Thyroid gland (tissue), 4 donors: ENCODE measurements at regions not wholly inside any gene's neighbourhood (a gene's known extent, or its start where the extent isn't known, plus 50 kb on each side); places are given as distances from the start of the nearest gene placed in this dataset.

Experiments
- DNase-seq, 2 donors: peaks; one replicate each; pipeline ENCODE4 v3.0.0-alpha.2; 2019
- H3K27ac ChIP-seq, 3 donors: fragments of 200-600 bp; sonication (generic); 1 replicate in 2 of 3; 2 replicates in 1 of 3; pipeline ENCODE4 v1.5.1; 2016 to 2019; ENCODE audit warnings: mild to moderate bottlenecking in 1 of 3, moderate library complexity in 1 of 3
- H3K27me3 ChIP-seq: fragments of 200-600 bp; sonication (generic); one replicate; pipeline ENCODE4 v1.5.1; 2019
- H3K36me3 ChIP-seq, 2 donors: fragments of 200-600 bp; sonication (generic); one replicate each; pipeline ENCODE4 v1.5.1; 2016 to 2019
- H3K4me1 ChIP-seq, 2 donors: fragments of 200-600 bp; sonication (generic); one replicate each; pipeline ENCODE4 v1.5.1; 2017 to 2019
- H3K4me3 ChIP-seq, 3 donors: fragments of 200-600 bp; sonication (generic); replicated peaks in 1 of 3; 1 replicate in 2 of 3; 2 replicates in 1 of 3; pipeline ENCODE4 v1.5.1; 2016; ENCODE audit warnings: mild to moderate bottlenecking in 1 of 3
- H3K9me3 ChIP-seq: fragments of 200-600 bp; sonication (generic); one replicate; pipeline ENCODE4 v1.5.1; 2017
- CTCF ChIP-seq, 6 experiments: fragments of 200-600 bp in 3 of 6; fragments of 450-650 bp in 3 of 6; sonication (generic) in 3 of 6; IDR thresholded peaks; one replicate each; pipeline ENCODE4 v1.5.1; 2016 to 2019; ENCODE audit warnings: antibody characterized with exemption in 6 of 6, mild to moderate bottlenecking in 2 of 6, inconsistent platforms in 1 of 6, moderate library complexity in 1 of 6
- POLR2A ChIP-seq, 2 donors: fragments of 450-650 bp; IDR thresholded peaks; one replicate each; pipeline ENCODE4 v1.6.1; 2017; ENCODE audit warnings: antibody characterized with exemption in 2 of 2, mild to moderate bottlenecking in 2 of 2, moderate library complexity in 1 of 2
- WGBS, 2 donors: methylation state at CpG; one replicate each; pipeline ENCODE4 v1.1.5; 2017; 5-methylcytosine and 5-hydroxymethylcytosine counted together
- intact Hi-C: fragments of 100-400 bp; cut with DNase I; formaldehyde crosslinking; loops from one replicate; pipeline ENCODE4 v1.15.1; 2023

DNA sequence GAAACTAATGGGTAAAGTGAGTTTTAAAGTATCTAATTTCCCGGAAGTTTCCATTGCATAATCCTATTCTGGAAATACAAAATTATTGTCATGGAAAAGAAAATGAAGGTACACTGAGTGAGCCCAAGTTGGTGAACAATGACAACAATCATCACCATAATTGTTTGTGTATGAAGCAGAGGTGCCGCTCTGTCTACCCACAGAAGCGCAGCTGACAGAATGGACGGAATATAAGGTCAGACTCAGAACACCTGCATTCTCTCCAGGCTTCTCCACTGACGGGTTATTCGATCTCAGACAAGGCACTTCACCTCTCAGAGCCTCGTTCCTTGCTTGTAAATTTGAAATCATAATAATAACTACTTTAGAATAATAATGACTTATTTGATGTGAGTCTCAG is 99.1 kb upstream of the NGF start:
- Histone ChIP-seq H3K36me3 (no peaks in the 10 kb centered on the region), H3K4me1 (no peaks in the 10 kb centered on the region), H3K27me3 (no peaks in the 10 kb centered on the region), H3K27ac (no peak overlapping the region), H3K4me3 (no peak overlapping the region), H3K9me3 (no peaks in the 10 kb centered on the region)
- DNase-seq, result no peak
- no peak for TF ChIP-seq CTCF (IDR thresholded peaks at IDR 0.05)
- no peak for TF ChIP-seq POLR2A (IDR thresholded peaks at IDR 0.05)
- 79 to 85% methylated on average over 7 of the region's 7 CpGs for WGBS, 2 donors
- intact Hi-C loops, result no loop called here

- no peak overlapping the region for H3K27ac ChIP-seq
- H3K9me3 ChIP-seq, result no peaks in the 10 kb centered on the region
- intact Hi-C loops, result no loop called here
- H3K4me1 ChIP-seq, result no peaks in the 10 kb centered on the region
- no peak for DNase-seq
- no peaks in the 10 kb centered on the region for H3K36me3 ChIP-seq
- TF ChIP-seq POLR2A (IDR thresholded peaks at IDR 0.05), result no peak
- TF ChIP-seq CTCF (IDR thresholded peaks at IDR 0.05), result no peak
- no peak overlapping the region for H3K4me3 ChIP-seq
- H3K27me3 ChIP-seq, result no peaks in the 10 kb centered on the region
Measured at GRCh38 chr1:115436596-115436995, 98.5 kb upstream of the NGF start.

DNA sequence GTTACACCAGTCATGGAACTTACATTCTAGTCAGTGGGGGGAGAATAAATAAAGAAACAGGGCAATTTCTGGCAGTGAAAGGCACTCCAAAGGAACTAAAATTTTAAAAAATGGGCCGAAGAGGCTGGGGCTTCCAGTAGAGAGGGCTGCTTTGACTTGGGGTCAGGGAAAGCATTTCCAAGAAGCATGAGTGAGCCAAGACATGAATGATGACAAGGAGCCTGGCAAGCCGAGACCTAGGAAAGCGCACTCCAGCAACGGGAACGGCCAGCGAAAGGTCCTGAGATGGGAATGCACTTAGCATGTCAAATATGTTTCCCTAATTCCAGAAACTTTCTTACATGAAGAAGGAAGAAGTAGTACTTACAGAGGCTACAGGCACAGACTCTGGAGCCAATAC is 95.4 kb upstream of the NGF start:
- Histone ChIP-seq H3K27me3 (no peaks in the 10 kb centered on the region), H3K4me3 (no peak overlapping the region), H3K36me3 (no peaks in the 10 kb centered on the region), H3K4me1 (no peaks in the 10 kb centered on the region), H3K9me3 (no peaks in the 10 kb centered on the region), H3K27ac (peak overlapping the region in 1 of 3 donors; percentile 15)
- TF ChIP-seq POLR2A (IDR thresholded peaks at IDR 0.05) (no peak), CTCF (IDR thresholded peaks at IDR 0.05) (no peak)
- DNase-seq, result no peak
- 72 to 80% methylated on average over 6 of the region's 6 CpGs for WGBS, 2 donors
- intact Hi-C loops, result no loop called here

DNA sequence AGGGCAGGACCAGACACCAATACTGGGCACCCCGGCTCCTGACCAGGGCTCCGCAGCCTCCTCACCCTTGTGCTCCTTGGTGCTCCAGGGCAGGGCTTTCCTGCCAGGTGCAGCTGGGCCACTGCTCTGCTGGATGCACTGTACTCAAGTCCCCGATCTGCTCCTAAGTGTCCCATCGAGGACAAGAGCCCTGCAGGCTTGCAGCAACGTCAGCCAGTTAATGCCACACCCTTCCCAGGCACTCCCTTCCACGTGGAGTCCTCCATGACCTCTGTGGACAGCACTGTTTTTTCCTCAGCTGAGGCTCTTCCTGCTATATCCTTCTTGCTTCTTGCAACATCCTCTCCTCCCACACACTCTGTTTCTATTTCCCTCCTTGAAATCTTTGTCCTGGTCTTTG is 94.0 kb upstream of the NGF start:
- Histone ChIP-seq H3K9me3 (no peaks in the 10 kb centered on the region), H3K4me3 (no peak overlapping the region), H3K27ac (no peak overlapping the region), H3K27me3 (no peaks in the 10 kb centered on the region), H3K36me3 (no peaks in the 10 kb centered on the region), H3K4me1 (no peaks in the 10 kb centered on the region)
- TF ChIP-seq CTCF (IDR thresholded peaks at IDR 0.05) (no peak), POLR2A (IDR thresholded peaks at IDR 0.05) (no peak)
- WGBS, 2 donors, result 35 to 44% methylated on average over 5 to 6 of the region's 6 CpGs
- no peak for DNase-seq
- intact Hi-C loops, result no loop called here

- intact Hi-C loops, result no loop called here
- no peak for DNase-seq
- Histone ChIP-seq H3K4me3 (no peak overlapping the region), H3K36me3 (no peaks in the 10 kb centered on the region), H3K27ac (no peak overlapping the region), H3K9me3 (no peaks in the 10 kb centered on the region), H3K27me3 (no peaks in the 10 kb centered on the region), H3K4me1 (peaks cover 9 to 12% of the 10 kb centered on the region in 2 donors)
- WGBS, 2 donors, result 83 to 92% methylated on average over 7 of the region's 7 CpGs
- TF ChIP-seq CTCF (IDR thresholded peaks at IDR 0.05), result no peak
- no peak for TF ChIP-seq POLR2A (IDR thresholded peaks at IDR 0.05)
Measured at GRCh38 chr1:115430441-115431158, 92.6 kb upstream of the NGF start.
